ENCODE measurements at regions not wholly inside any gene's neighbourhood (a gene's known extent, or its start where the extent isn't known, plus 50 kb on each side); places are given as distances from the start of the nearest gene placed in this dataset.

DNA sequence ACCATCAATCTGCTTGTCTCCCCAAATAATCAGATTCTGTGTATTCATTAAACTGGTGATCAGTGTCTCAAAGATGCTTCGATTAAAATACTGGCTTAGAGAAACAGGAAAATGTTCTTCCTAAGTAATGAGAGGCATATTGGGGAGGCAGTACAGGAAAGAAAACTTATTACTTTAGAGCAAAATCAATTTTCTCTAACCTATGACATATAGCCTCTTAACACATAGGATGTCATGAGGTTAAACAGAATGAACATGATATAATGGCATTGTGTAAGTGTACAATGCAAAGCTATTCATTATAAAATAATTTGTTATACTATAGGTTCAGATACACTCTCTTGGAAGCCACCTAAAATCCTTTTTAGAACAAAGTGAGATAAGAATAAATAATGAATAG is 819.3 kb downstream of the KCNJ2 start:
- Histone ChIP-seq H3K27me3 (replicated peaks; ENCODE audit: control insufficient read depth, insufficient read depth, low read length) (no peaks in the 10 kb centered on the region), H3K36me3 (ENCODE audit: control insufficient read depth, insufficient read depth, low read length) (no peaks in the 10 kb centered on the region), H3K4me3 (replicated peaks; ENCODE audit: low read depth, low read length) (no peak overlapping the region)
- no peak for TF ChIP-seq CTCF (IDR thresholded peaks at IDR 0.05; ENCODE audit: insufficient read depth, low read length, poor library complexity, severe bottlenecking)
- no peak for DNase-seq (ENCODE audit: extremely low read depth, insufficient read length)

- no peaks in the 10 kb centered on the region for H3K27me3 ChIP-seq (replicated peaks; ENCODE audit: control insufficient read depth, insufficient read depth, low read length)
- no peaks in the 10 kb centered on the region for H3K36me3 ChIP-seq (ENCODE audit: control insufficient read depth, insufficient read depth, low read length)
- TF ChIP-seq CTCF (IDR thresholded peaks at IDR 0.05; ENCODE audit: insufficient read depth, low read length, poor library complexity, severe bottlenecking): no peak
- H3K4me3 ChIP-seq (replicated peaks; ENCODE audit: low read depth, low read length): no peak overlapping the region
- DNase-seq (ENCODE audit: extremely low read depth, insufficient read length): no peak
Observed at GRCh38 chr17:70989280-70989679, 819.9 kb downstream of the KCNJ2 start.

DNA sequence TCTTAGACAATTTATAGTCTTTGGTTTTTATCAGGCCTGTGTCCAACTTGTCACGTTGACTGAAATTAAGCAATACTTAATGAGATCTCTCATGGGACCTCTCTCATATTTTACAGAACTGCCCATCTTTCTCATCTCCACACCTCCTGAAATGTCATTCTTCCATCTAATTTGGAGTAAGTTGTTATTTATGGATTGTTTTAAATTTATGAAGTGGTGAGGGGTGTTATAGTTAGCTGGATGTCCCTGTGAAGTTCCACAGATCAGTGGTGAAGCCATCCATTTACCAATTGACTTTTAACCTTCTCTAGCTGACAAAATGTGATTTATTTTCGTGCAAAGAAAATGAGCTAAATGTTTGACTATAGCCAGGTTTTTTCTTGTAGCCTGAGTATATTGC is 824.9 kb downstream of the KCNJ2 start:
- DNase-seq (ENCODE audit: extremely low read depth, insufficient read length): no peak
- no peak for TF ChIP-seq CTCF (IDR thresholded peaks at IDR 0.05; ENCODE audit: insufficient read depth, low read length, poor library complexity, severe bottlenecking)
- no peaks in the 10 kb centered on the region for H3K27me3 ChIP-seq (replicated peaks; ENCODE audit: control insufficient read depth, insufficient read depth, low read length)
- no peak overlapping the region for H3K4me3 ChIP-seq (replicated peaks; ENCODE audit: low read depth, low read length)
- no peaks in the 10 kb centered on the region for H3K36me3 ChIP-seq (ENCODE audit: control insufficient read depth, insufficient read depth, low read length)

GRCh38 chr17:70995997-70996396 is 826.7 kb downstream of the KCNJ2 start:
- DNase-seq (ENCODE audit: extremely low read depth, insufficient read length): no peak
- H3K4me3 ChIP-seq (replicated peaks; ENCODE audit: low read depth, low read length): no peak overlapping the region
- no peaks in the 10 kb centered on the region for H3K27me3 ChIP-seq (replicated peaks; ENCODE audit: control insufficient read depth, insufficient read depth, low read length)
- no peak for TF ChIP-seq CTCF (IDR thresholded peaks at IDR 0.05; ENCODE audit: insufficient read depth, low read length, poor library complexity, severe bottlenecking)
- H3K36me3 ChIP-seq (ENCODE audit: control insufficient read depth, insufficient read depth, low read length): no peaks in the 10 kb centered on the region

DNA sequence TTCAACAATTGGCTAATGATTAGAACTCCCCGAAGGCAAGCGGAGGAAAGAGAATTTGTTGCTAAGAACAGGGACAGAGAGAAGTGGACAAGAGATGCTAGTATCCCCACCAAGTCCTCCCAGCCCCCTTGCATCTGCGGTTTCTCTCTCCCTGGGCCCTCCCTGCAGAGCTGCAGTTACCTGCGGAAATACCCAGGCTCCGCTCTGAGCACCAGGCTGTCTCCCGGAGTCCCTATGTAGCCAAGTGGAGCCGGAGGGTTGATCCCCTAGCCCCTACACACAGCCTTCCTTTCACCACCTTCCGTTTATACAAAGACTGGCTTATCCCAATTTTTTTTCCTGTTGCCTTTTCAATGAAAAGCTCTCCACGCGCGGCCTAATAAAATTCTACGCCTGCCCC is 834.4 kb downstream of the KCNJ2 start:
- Histone ChIP-seq H3K27me3 (replicated peaks; ENCODE audit: control insufficient read depth, insufficient read depth, low read length) (no peaks in the 10 kb centered on the region), H3K36me3 (ENCODE audit: control insufficient read depth, insufficient read depth, low read length) (no peaks in the 10 kb centered on the region), H3K4me3 (replicated peaks; ENCODE audit: low read depth, low read length) (no peak overlapping the region)
- no peak for DNase-seq (ENCODE audit: extremely low read depth, insufficient read length)
- no peak for TF ChIP-seq CTCF (IDR thresholded peaks at IDR 0.05; ENCODE audit: insufficient read depth, low read length, poor library complexity, severe bottlenecking)

GRCh38 chr17:71004413-71004812 is 835.1 kb downstream of the KCNJ2 start:
- TF ChIP-seq CTCF (IDR thresholded peaks at IDR 0.05; ENCODE audit: insufficient read depth, low read length, poor library complexity, severe bottlenecking): no peak
- H3K36me3 ChIP-seq (ENCODE audit: control insufficient read depth, insufficient read depth, low read length): no peaks in the 10 kb centered on the region
- H3K4me3 ChIP-seq (replicated peaks; ENCODE audit: low read depth, low read length): no peak overlapping the region
- DNase-seq (ENCODE audit: extremely low read depth, insufficient read length): no peak
- H3K27me3 ChIP-seq (replicated peaks; ENCODE audit: control insufficient read depth, insufficient read depth, low read length): no peaks in the 10 kb centered on the region

All from GM06990 (cell line).